T-helper 1 cell treated with Interleukin-12 subunit alpha and Interleukin-12 subunit beta and Interleukin-4 antibody, amounts not matched to agents 30 μg/mL and 1 μg/mL, for 36 hours (primary cell): ENCODE measurements at regions not wholly inside any gene's neighbourhood (a gene's known extent, or its start where the extent isn't known, plus 50 kb on each side); places are given as distances from the start of the nearest gene placed in this dataset.
"Not testable (repeated sequence)": the region's sequence is repeated elsewhere in the genome, so short reads cannot be mapped to it uniquely, and the experiment has no call there.

Experiments used
- H3K27ac Mint-ChIP-seq: one replicate; pipeline ENCODE4 v1.8.0; 2021; ENCODE audit warnings: mild to moderate bottlenecking, mixed read lengths
- H3K27me3 Mint-ChIP-seq: one replicate; pipeline ENCODE4 v1.8.0; 2021; ENCODE audit warnings: low read depth, mixed read lengths
- H3K36me3 Mint-ChIP-seq: one replicate; pipeline ENCODE4 v1.8.0; 2021; ENCODE audit warnings: low read depth, mixed read lengths
- H3K4me1 Mint-ChIP-seq: one replicate; pipeline ENCODE4 v1.8.0; 2021; ENCODE audit warnings: low read depth, mixed read lengths
- H3K4me3 Mint-ChIP-seq: one replicate; pipeline ENCODE4 v1.8.0; 2021; ENCODE audit warnings: mild to moderate bottlenecking, moderate library complexity, mixed read lengths
- H3K9me3 Mint-ChIP-seq: one replicate; pipeline ENCODE4 v1.8.0; 2021; ENCODE audit warnings: mixed read lengths

DNA sequence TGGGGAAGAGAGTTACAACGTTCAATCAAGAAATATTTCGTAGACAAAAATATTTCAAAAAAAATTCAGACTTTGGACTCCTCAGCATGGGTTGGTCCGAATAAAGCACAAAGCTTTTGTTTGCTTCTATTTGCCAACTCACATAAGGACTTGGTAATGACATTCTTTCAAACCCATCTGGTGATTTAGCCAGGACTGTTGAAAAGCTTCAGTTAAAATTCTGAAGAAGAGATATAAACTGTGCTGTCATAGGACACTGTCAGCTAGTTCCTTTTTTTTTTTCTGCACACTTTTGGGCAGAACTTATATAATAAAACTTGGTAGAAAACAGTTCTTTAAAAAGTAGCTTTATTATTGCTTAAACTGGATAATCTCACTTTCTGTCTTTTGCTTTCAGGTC, 660.8 kb upstream of the SGO1 start:
- Mint-ChIP-seq H3K4me3 (no peak overlapping the region), H3K9me3 (peaks cover 26% of the 10 kb centered on the region), H3K4me1 (no peaks in the 10 kb centered on the region), H3K27ac (no peak overlapping the region), H3K27me3 (no peaks in the 10 kb centered on the region), H3K36me3 (no peaks in the 10 kb centered on the region)

DNA sequence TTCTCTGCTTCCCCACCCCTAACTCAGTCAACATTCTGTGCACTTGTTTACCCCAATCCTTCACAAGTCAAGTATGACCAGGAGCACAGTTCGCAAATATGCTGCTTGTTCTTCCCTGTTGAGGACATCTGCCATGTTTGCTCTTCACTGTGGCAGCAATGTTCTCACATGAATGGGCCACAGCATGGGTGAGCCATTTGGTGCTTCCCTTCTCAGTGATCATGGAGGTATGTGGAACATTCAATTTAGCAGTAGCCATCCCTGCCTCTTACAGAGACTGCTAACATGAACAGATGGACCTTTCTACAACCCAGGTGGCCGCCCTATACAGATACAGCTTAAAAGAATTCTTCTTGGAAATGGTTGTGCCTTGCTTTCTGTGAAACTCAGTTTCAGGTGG, 660.1 kb upstream of the SGO1 start:
- Mint-ChIP-seq H3K36me3 (no peaks in the 10 kb centered on the region), H3K4me1 (no peaks in the 10 kb centered on the region), H3K4me3 (no peak overlapping the region), H3K27me3 (no peaks in the 10 kb centered on the region), H3K27ac (no peak overlapping the region), H3K9me3 (peaks cover 26% of the 10 kb centered on the region)

- H3K9me3 Mint-ChIP-seq = peaks cover 27% of the 10 kb centered on the region
- H3K4me1 Mint-ChIP-seq = no peaks in the 10 kb centered on the region
- no peak overlapping the region for H3K27ac Mint-ChIP-seq
- H3K27me3 Mint-ChIP-seq = no peaks in the 10 kb centered on the region
- H3K36me3 Mint-ChIP-seq = no peaks in the 10 kb centered on the region
- no peak overlapping the region for H3K4me3 Mint-ChIP-seq
Observed at GRCh38 chr3:20844851-20845250, 658.8 kb upstream of the SGO1 start.

DNA sequence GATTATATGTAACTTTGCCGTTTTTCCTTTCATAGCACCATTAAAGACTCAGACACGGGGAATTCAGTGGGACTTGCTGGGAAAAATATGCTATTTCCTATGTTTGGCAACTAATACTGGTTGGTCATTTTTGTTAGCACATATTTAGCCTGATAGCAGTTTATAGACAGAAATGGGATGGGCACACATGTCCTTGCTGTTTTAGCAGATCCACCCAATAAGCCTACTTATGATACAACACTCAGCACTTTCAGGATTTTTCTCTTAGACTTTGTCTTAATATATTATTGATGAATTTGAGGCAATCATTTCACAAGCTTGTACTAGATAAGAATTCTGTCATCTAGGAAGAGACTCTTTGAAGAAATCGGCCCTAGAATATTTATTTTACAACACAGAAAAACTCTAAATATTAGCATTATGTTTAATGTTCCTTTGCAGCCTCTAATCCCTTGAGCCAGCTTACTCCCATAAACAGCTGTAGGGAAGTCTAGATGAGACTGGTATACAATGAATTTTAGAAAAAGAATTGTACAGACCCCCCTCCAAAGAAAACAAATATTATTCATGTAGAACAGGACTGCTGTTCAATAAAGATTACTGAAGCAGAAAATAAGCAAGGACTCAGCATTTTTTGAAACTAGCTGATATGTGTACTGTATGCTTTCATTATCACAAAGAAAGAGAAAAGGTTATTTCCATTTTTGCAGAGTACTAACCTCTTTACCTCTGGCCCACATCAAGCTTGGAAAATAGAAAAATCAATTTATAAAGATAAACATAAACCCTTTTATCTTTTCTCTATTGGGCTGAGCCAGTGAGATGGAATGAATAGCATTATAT, 656.8 kb upstream of the SGO1 start:
- Mint-ChIP-seq H3K9me3 (peaks cover 24% of the 10 kb centered on the region), H3K4me1 (no peaks in the 10 kb centered on the region), H3K4me3 (no peak overlapping the region), H3K27me3 (no peaks in the 10 kb centered on the region), H3K27ac (no peak overlapping the region), H3K36me3 (no peaks in the 10 kb centered on the region)

DNA sequence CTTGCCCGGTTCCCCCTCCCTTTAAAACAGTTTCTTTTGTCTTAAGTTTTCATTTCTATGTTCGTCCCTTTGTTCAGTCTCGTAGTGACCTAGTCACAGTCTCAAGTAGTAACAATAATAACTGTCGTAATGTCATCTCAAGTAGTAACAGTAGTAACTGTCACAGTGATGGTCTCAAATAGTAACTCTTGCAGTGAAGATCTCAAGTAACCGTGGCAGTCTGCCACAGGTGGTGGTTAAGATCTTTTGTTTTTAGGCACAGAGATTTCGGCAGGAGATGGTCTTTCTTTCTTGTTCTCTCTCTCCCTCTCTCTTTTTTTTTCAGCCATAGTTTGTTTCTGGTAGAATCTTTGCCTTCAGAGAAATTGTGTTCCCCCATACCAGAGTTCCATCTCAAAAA, 656.0 kb upstream of the SGO1 start:
- H3K4me1 Mint-ChIP-seq = no peaks in the 10 kb centered on the region
- no peak overlapping the region for H3K4me3 Mint-ChIP-seq
- no peaks in the 10 kb centered on the region for H3K27me3 Mint-ChIP-seq
- H3K27ac Mint-ChIP-seq = no peak overlapping the region
- H3K9me3 Mint-ChIP-seq = peaks cover 24% of the 10 kb centered on the region
- H3K36me3 Mint-ChIP-seq = no peaks in the 10 kb centered on the region

DNA sequence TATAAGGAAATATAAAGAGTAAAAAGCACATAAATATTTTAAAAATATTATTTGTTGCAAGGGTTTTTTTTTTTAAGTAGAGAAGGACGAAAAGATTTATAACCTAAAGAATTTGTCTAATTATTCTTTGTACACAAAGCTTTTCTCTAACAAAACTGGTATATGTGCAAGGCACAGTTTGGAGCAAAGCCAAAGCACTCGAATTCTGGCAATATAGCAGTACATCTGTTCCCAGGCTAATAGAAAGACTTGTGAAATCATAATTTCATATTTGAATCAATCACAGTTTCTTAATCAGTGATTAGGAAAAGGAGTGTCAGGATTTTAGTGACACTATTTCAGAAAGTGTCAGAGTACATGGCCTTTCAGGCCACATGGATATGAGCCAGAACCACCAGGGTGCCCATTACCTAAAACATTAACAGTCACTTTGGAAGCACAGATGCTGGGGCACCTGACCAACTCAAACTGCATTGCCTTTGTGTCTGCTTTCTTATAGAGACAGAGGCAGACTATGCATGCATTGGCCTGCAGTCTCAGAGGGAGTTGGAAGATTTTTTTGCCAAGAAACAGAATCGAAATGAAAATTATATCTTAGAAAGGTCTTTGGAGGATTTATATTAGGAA, 651.8 kb upstream of the SGO1 start:
- H3K27ac Mint-ChIP-seq = no peak overlapping the region
- no peaks in the 10 kb centered on the region for H3K36me3 Mint-ChIP-seq
- no peaks in the 10 kb centered on the region for H3K4me1 Mint-ChIP-seq
- no peak overlapping the region for H3K4me3 Mint-ChIP-seq
- peaks cover 17% of the 10 kb centered on the region for H3K9me3 Mint-ChIP-seq
- H3K27me3 Mint-ChIP-seq = no peaks in the 10 kb centered on the region

DNA sequence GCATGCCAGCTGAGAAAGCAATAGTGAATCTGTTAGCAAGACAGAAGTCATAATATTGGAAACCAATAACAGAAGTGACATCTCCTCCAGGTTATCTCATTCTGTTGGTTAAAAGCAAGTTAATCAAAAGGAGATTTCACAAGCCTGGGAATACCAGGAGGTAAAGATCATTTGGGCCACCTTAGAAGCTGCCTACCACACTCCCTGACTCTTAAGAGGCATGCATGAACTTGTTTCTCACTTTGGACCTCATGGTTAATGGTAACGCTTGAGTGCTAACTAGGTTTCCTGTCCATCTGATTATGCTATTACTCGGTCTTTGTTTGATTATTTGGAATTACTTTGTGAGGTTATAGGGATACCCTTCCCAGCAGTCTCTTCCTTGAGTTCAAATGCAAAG, 650.8 kb upstream of the SGO1 start:
- H3K27me3 Mint-ChIP-seq = no peaks in the 10 kb centered on the region

GRCh38 chr3:20832963-20833362, 647.0 kb upstream of the SGO1 start:
- H3K4me3 Mint-ChIP-seq = no peak overlapping the region
- H3K36me3 Mint-ChIP-seq = no peaks in the 10 kb centered on the region
- no peak overlapping the region for H3K27ac Mint-ChIP-seq
- peaks cover 20% of the 10 kb centered on the region for H3K9me3 Mint-ChIP-seq
- no peaks in the 10 kb centered on the region for H3K4me1 Mint-ChIP-seq
- no peaks in the 10 kb centered on the region for H3K27me3 Mint-ChIP-seq

More for the DNA sequence above, 650.8 kb upstream of the SGO1 start:
- H3K36me3 Mint-ChIP-seq = no peaks in the 10 kb centered on the region
- peaks cover 17% of the 10 kb centered on the region for H3K9me3 Mint-ChIP-seq
- H3K4me3 Mint-ChIP-seq = no peak overlapping the region
- H3K27ac Mint-ChIP-seq = no peak overlapping the region
- no peaks in the 10 kb centered on the region for H3K4me1 Mint-ChIP-seq

DNA sequence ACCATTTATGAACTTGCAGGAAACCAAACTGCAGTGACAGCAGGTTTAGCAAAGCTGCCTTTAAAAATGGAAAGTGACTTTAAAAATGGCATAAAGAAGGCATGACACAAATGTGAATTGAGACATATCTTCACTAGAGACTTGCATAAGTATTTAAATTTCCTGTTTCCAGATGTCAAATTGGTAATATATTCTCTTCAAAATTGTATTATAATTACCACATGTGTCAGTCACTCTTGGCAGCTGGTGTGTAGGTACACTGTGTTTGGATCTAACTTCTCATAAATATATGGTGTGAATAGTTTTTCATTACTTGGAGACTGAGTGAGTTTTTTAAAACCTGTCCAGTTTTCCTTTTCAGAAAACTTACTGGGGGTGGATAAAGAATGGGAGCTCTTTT, 636.2 kb upstream of the SGO1 start:
- Mint-ChIP-seq H3K27me3 (no peaks in the 10 kb centered on the region), H3K4me1 (no peaks in the 10 kb centered on the region), H3K27ac (no peak overlapping the region), H3K36me3 (no peaks in the 10 kb centered on the region), H3K4me3 (no peak overlapping the region), H3K9me3 (peaks cover 37% of the 10 kb centered on the region)

DNA sequence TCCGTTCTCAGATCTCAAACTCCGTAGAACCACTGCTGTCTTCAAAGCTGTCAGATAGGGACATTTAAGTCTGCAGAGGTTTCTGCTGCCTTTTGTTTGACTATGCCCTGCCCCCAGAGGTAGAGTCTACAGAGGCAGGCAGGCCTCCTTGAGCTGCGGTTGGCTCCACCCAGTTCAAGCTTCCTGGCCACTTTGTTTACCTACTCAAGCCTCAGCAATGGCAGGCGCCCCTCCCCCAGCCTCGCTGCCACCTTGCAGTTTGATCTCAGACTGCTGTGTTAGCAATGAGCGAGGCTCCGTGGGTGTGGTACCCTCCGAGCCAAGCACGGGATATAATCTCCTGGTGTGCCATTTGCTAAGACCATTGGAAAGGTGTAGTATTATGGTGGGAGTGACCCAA, 634.9 kb upstream of the SGO1 start:
- H3K36me3 Mint-ChIP-seq, H3K4me1 Mint-ChIP-seq: not testable (repeated sequence)
- peaks cover 35% of the 10 kb centered on the region for H3K9me3 Mint-ChIP-seq

DNA sequence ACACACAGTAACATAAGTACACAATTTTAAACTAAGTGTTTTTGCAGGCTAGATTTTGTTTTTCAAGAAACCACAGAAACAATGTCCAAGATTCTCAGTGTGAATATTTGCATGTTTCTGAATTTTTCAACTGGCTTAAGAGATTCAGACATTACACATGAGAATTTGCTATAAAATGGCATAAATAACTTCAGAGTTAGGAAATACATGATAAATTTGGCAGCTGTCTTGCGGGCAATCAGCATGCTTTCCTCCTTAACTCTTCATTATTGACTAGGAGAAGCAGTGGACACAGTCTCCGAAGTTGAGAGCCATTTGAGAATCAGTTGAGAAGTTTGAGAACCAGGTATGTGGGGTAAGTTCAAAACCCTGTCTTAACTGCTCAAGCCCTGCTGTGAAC, 625.6 kb upstream of the SGO1 start:
- Mint-ChIP-seq H3K27me3 (no peaks in the 10 kb centered on the region), H3K4me3 (no peak overlapping the region), H3K36me3 (no peaks in the 10 kb centered on the region), H3K4me1 (no peaks in the 10 kb centered on the region), H3K9me3 (peaks cover 44% of the 10 kb centered on the region), H3K27ac (no peak overlapping the region)

More for the DNA sequence above, 634.9 kb upstream of the SGO1 start:
- H3K4me3 Mint-ChIP-seq, H3K27ac Mint-ChIP-seq, H3K27me3 Mint-ChIP-seq: not testable (repeated sequence)

- no peaks in the 10 kb centered on the region for H3K27me3 Mint-ChIP-seq
- no peaks in the 10 kb centered on the region for H3K36me3 Mint-ChIP-seq
- no peaks in the 10 kb centered on the region for H3K4me1 Mint-ChIP-seq
- H3K4me3 Mint-ChIP-seq = no peak overlapping the region
- H3K9me3 Mint-ChIP-seq = peaks cover 44% of the 10 kb centered on the region
- no peak overlapping the region for H3K27ac Mint-ChIP-seq
Observed at GRCh38 chr3:20811006-20811405, 625.0 kb upstream of the SGO1 start.

DNA sequence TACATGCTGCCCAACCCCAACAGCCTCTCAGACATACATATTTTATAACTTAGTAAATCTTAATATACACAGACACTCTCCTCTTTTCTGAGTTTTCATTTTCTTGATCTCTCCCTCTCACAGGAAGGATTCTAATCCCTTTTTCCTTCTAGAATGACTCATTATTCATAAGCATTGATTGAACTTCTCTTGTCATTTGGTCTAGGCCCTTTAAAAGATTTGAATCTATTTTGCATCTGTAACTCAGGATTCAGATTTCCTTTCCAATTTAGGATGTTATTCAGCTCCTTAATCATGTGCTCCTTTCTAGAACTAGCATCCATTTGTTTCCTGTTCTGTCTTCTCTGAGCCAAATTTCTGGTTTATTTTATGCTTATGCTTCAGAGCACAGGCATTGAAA, 624.5 kb upstream of the SGO1 start:
- no peak overlapping the region for H3K4me3 Mint-ChIP-seq
- no peaks in the 10 kb centered on the region for H3K36me3 Mint-ChIP-seq
- peaks cover 44% of the 10 kb centered on the region for H3K9me3 Mint-ChIP-seq
- no peak overlapping the region for H3K27ac Mint-ChIP-seq
- H3K4me1 Mint-ChIP-seq = no peaks in the 10 kb centered on the region
- H3K27me3 Mint-ChIP-seq = no peaks in the 10 kb centered on the region

DNA sequence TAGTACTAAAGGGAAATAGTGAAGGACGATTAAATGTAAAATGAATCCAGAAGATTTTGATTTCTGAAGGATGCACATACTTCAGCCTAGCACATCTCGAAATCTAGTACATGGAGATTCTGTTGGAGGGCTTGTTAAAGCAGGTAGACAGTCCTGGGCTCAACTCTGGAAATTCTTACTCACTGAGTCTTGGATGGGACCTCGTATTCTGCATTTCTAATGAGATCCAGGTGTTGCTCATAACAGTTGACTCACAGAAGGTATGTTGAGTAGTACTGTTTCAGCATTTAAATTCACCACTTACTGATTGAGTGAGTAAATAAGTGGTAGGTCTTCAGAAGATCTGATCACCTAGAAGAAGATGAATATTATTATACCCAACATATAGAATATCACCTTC, 623.4 kb upstream of the SGO1 start:
- Mint-ChIP-seq H3K27me3 (no peaks in the 10 kb centered on the region), H3K27ac (no peak overlapping the region), H3K36me3 (no peaks in the 10 kb centered on the region), H3K4me3 (no peak overlapping the region), H3K9me3 (peaks cover 37% of the 10 kb centered on the region), H3K4me1 (no peaks in the 10 kb centered on the region)

- no peak overlapping the region for H3K27ac Mint-ChIP-seq
- no peaks in the 10 kb centered on the region for H3K4me1 Mint-ChIP-seq
- H3K4me3 Mint-ChIP-seq = no peak overlapping the region
- H3K36me3 Mint-ChIP-seq = no peaks in the 10 kb centered on the region
- H3K27me3 Mint-ChIP-seq = no peaks in the 10 kb centered on the region
- peaks cover 34% of the 10 kb centered on the region for H3K9me3 Mint-ChIP-seq
Observed at GRCh38 chr3:20808864-20809263, 622.9 kb upstream of the SGO1 start.
